ENCODE measurements at regions not wholly inside any gene's neighbourhood (a gene's known extent, or its start where the extent isn't known, plus 50 kb on each side); places are given as distances from the start of the nearest gene placed in this dataset.

- no peak overlapping the region for H3K27ac Mint-ChIP-seq
- Histone ChIP-seq H3K9me3 (ENCODE audit: control insufficient read depth, low read length) (peaks cover 10% of the 10 kb centered on the region), H3K27ac (ENCODE audit: low read depth, low read length) (no peak overlapping the region), H3K4me3 (ENCODE audit: low read length) (no peak overlapping the region), H3K9ac (ENCODE audit: extremely low read depth, low read length, poor library complexity, severe bottlenecking) (no peak overlapping the region), H3K36me3 (ENCODE audit: control insufficient read depth, insufficient read depth, low read length) (no peaks in the 10 kb centered on the region), H3K27me3 (ENCODE audit: control insufficient read depth, insufficient read depth, low read length, poor library complexity, severe bottlenecking) (no peaks in the 10 kb centered on the region), H3K4me1 (ENCODE audit: control insufficient read depth, insufficient read depth, low read length) (no peaks in the 10 kb centered on the region)
- peaks cover 2% of the 10 kb centered on the region for H3K36me3 Mint-ChIP-seq (ENCODE audit: low read depth)
- TF ChIP-seq, protein P1, sequence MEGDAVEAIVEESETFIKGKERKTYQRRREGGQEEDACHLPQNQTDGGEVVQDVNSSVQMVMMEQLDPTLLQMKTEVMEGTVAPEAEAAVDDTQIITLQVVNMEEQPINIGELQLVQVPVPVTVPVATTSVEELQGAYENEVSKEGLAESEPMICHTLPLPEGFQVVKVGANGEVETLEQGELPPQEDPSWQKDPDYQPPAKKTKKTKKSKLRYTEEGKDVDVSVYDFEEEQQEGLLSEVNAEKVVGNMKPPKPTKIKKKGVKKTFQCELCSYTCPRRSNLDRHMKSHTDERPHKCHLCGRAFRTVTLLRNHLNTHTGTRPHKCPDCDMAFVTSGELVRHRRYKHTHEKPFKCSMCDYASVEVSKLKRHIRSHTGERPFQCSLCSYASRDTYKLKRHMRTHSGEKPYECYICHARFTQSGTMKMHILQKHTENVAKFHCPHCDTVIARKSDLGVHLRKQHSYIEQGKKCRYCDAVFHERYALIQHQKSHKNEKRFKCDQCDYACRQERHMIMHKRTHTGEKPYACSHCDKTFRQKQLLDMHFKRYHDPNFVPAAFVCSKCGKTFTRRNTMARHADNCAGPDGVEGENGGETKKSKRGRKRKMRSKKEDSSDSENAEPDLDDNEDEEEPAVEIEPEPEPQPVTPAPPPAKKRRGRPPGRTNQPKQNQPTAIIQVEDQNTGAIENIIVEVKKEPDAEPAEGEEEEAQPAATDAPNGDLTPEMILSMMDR (conservative IDR thresholded peaks at IDR 0.05) = no peak
- H3K27me3 Mint-ChIP-seq (ENCODE audit: insufficient read depth) = no peaks in the 10 kb centered on the region
- H3K4me3 Mint-ChIP-seq = no peak overlapping the region
- 96% methylated on average over 5 to 6 of the region's 7 CpGs for WGBS, 2 experiments (ENCODE audit: insufficient coverage in 1 of 2, insufficient read length in 1 of 2)
- H3K9me3 Mint-ChIP-seq = peaks cover 21% of the 10 kb centered on the region
- H3K4me1 Mint-ChIP-seq = no peaks in the 10 kb centered on the region
- no peak for DNase-seq
Observed at GRCh38 chr21:41624674-41625310, 116.8 kb upstream of the TMPRSS2 start.

DNA sequence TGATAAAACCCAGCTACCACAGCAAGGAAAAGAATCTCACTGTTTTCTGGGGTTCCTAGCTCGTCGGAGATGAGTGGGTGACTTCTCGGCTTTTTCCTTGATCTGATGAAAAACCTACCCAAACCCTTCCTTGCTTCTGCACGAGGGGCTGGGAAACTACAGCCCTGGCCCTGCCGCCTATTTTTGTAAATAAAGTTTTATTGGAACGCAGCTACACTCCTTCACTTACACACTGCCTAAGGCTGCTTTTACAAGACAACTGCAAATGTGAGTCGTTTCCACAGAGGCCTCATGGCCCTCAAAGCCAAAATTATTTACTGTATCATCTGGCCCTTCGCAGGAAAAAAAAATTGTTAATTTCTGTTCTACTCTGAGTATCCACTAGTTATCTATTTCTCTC lies 116.0 kb upstream of the TMPRSS2 start:
- H3K27me3 ChIP-seq (ENCODE audit: control insufficient read depth, insufficient read depth, low read length, poor library complexity, severe bottlenecking) = no peaks in the 10 kb centered on the region
- Mint-ChIP-seq H3K36me3 (ENCODE audit: low read depth) (peaks cover 2% of the 10 kb centered on the region), H3K27me3 (ENCODE audit: insufficient read depth) (no peaks in the 10 kb centered on the region), H3K27ac (no peak overlapping the region), H3K9me3 (peaks cover 13% of the 10 kb centered on the region), H3K4me3 (no peak overlapping the region), H3K4me1 (no peaks in the 10 kb centered on the region)
- WGBS, 2 experiments (ENCODE audit: insufficient coverage in 1 of 2, insufficient read length in 1 of 2) = 82 to 96% methylated on average over 4 to 8 of the region's 8 CpGs
- H3K4me1 ChIP-seq (ENCODE audit: control insufficient read depth, insufficient read depth, low read length) = no peaks in the 10 kb centered on the region
- peaks cover 3% of the 10 kb centered on the region for H3K9me3 ChIP-seq (ENCODE audit: control insufficient read depth, low read length)
- no peaks in the 10 kb centered on the region for H3K36me3 ChIP-seq (ENCODE audit: control insufficient read depth, insufficient read depth, low read length)
- DNase-seq = no peak
- TF ChIP-seq, protein P1 (conservative IDR thresholded peaks at IDR 0.05) = no peak
- no peak overlapping the region for H3K9ac ChIP-seq (ENCODE audit: extremely low read depth, low read length, poor library complexity, severe bottlenecking)
- H3K27ac ChIP-seq (ENCODE audit: low read depth, low read length) = no peak overlapping the region
- H3K4me3 ChIP-seq (ENCODE audit: low read length) = no peak overlapping the region

GRCh38 chr21:41622831-41623548 lies 115.0 kb upstream of the TMPRSS2 start:
- H3K27ac ChIP-seq (ENCODE audit: low read depth, low read length) = no peak overlapping the region

More at GRCh38 chr21:41622831-41623548, 115.0 kb upstream of the TMPRSS2 start:
- no peaks in the 10 kb centered on the region for H3K27me3 ChIP-seq (ENCODE audit: control insufficient read depth, insufficient read depth, low read length, poor library complexity, severe bottlenecking)
- WGBS, 2 experiments (ENCODE audit: insufficient coverage in 1 of 2, insufficient read length in 1 of 2) = 91 to 92% methylated on average over 20 to 26 of the region's 26 CpGs
- H3K27me3 Mint-ChIP-seq (ENCODE audit: insufficient read depth) = no peaks in the 10 kb centered on the region
- H3K36me3 ChIP-seq (ENCODE audit: control insufficient read depth, insufficient read depth, low read length) = no peaks in the 10 kb centered on the region
- peaks cover 7% of the 10 kb centered on the region for H3K9me3 Mint-ChIP-seq
- no peak overlapping the region for H3K4me3 ChIP-seq (ENCODE audit: low read length)
- H3K4me1 Mint-ChIP-seq = no peaks in the 10 kb centered on the region
- no peak overlapping the region for H3K4me3 Mint-ChIP-seq
- TF ChIP-seq, protein P1 (conservative IDR thresholded peaks at IDR 0.05) = no peak
- no peaks in the 10 kb centered on the region for H3K36me3 Mint-ChIP-seq (ENCODE audit: low read depth)
- no peaks in the 10 kb centered on the region for H3K9me3 ChIP-seq (ENCODE audit: control insufficient read depth, low read length)
- H3K9ac ChIP-seq (ENCODE audit: extremely low read depth, low read length, poor library complexity, severe bottlenecking) = no peak overlapping the region
- H3K27ac Mint-ChIP-seq = no peak overlapping the region
- no peaks in the 10 kb centered on the region for H3K4me1 ChIP-seq (ENCODE audit: control insufficient read depth, insufficient read depth, low read length)
- DNase-seq = no peak
